ENCODE measurements at regions not wholly inside any gene's neighbourhood (a gene's known extent, or its start where the extent isn't known, plus 50 kb on each side); places are given as distances from the start of the nearest gene placed in this dataset.

DNA sequence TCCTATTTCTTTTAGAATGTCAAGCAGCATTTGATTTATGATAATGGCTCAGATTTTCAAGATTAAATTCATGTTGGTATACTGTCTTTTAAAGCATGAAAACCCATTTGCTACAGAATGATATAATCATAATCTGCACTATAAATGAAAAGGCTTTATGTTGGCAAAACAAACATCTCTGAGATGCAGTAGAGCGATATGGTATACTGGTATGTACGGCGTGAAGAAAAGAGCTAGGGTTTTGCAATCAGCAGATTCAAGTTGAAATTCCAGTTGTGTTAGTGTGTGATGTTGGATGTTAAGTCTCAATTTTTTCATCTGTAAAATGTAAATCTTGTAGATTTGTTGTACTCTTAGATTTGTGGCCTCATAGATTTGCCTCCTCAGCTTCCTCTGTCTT is 53.2 kb upstream of the DYRK2 start:
- H3K27ac ChIP-seq (ENCODE audit: low read depth in 1 of 2, low read length in 2 of 2): no peak overlapping the region
- H3K9me3 ChIP-seq (ENCODE audit: control insufficient read depth in 4 of 4, low read length in 3 of 4): no peaks in the 10 kb centered on the region
- H3K36me3 ChIP-seq (ENCODE audit: control insufficient read depth in 4 of 4, insufficient read depth in 3 of 4, low read depth in 1 of 4, low read length in 3 of 4): no peaks in the 10 kb centered on the region
- no peak for DNase-seq (ENCODE audit: low spot score)
- WGBS: 80% methylated on average over 3 of the region's 3 CpGs
- H3K27me3 ChIP-seq (ENCODE audit: control insufficient read depth in 4 of 4, insufficient read depth in 4 of 4, low read length in 3 of 4): no peaks in the 10 kb centered on the region
- H3K4me3 ChIP-seq (ENCODE audit: low read depth in 1 of 3, low read length in 3 of 3): no peak overlapping the region
- no peak overlapping the region for H3K9ac ChIP-seq (ENCODE audit: low read depth in 1 of 2, low read length in 2 of 2)
- peaks cover 0 to 4% (median 0%) of the 10 kb centered on the region in 4 donors for H3K4me1 ChIP-seq (ENCODE audit: control insufficient read depth in 4 of 4, insufficient read depth in 4 of 4, low read length in 3 of 4)
- TF ChIP-seq, protein P1, sequence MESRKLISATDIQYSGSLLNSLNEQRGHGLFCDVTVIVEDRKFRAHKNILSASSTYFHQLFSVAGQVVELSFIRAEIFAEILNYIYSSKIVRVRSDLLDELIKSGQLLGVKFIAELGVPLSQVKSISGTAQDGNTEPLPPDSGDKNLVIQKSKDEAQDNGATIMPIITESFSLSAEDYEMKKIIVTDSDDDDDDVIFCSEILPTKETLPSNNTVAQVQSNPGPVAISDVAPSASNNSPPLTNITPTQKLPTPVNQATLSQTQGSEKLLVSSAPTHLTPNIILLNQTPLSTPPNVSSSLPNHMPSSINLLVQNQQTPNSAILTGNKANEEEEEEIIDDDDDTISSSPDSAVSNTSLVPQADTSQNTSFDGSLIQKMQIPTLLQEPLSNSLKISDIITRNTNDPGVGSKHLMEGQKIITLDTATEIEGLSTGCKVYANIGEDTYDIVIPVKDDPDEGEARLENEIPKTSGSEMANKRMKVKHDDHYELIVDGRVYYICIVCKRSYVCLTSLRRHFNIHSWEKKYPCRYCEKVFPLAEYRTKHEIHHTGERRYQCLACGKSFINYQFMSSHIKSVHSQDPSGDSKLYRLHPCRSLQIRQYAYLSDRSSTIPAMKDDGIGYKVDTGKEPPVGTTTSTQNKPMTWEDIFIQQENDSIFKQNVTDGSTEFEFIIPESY (IDR thresholded peaks at IDR 0.05): no peak
- TF ChIP-seq SP1 (IDR thresholded peaks at IDR 0.05): no peak
- TF ChIP-seq RXRA (IDR thresholded peaks at IDR 0.05): no peak
- no peak for TF ChIP-seq EGR1 (IDR thresholded peaks at IDR 0.05; ENCODE audit: low read depth in 2 of 2)
- TF ChIP-seq, protein P2, sequence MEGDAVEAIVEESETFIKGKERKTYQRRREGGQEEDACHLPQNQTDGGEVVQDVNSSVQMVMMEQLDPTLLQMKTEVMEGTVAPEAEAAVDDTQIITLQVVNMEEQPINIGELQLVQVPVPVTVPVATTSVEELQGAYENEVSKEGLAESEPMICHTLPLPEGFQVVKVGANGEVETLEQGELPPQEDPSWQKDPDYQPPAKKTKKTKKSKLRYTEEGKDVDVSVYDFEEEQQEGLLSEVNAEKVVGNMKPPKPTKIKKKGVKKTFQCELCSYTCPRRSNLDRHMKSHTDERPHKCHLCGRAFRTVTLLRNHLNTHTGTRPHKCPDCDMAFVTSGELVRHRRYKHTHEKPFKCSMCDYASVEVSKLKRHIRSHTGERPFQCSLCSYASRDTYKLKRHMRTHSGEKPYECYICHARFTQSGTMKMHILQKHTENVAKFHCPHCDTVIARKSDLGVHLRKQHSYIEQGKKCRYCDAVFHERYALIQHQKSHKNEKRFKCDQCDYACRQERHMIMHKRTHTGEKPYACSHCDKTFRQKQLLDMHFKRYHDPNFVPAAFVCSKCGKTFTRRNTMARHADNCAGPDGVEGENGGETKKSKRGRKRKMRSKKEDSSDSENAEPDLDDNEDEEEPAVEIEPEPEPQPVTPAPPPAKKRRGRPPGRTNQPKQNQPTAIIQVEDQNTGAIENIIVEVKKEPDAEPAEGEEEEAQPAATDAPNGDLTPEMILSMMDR (IDR thresholded peaks at IDR 0.05; ENCODE audit: low read depth, low read length, missing input control): no peak
- TF ChIP-seq GABPA (IDR thresholded peaks at IDR 0.05 in 1 of 2, conservative IDR thresholded peaks at IDR 0.05 in 1 of 2): no peak
- no peak for TF ChIP-seq NR2F2 (IDR thresholded peaks at IDR 0.05)
- TF ChIP-seq RAD21 (IDR thresholded peaks at IDR 0.05): no peak
- no peak for TF ChIP-seq JUND (IDR thresholded peaks at IDR 0.05)
- TF ChIP-seq HNF4A (conservative IDR thresholded peaks at IDR 0.05): no peak
- TF ChIP-seq, protein P3, sequence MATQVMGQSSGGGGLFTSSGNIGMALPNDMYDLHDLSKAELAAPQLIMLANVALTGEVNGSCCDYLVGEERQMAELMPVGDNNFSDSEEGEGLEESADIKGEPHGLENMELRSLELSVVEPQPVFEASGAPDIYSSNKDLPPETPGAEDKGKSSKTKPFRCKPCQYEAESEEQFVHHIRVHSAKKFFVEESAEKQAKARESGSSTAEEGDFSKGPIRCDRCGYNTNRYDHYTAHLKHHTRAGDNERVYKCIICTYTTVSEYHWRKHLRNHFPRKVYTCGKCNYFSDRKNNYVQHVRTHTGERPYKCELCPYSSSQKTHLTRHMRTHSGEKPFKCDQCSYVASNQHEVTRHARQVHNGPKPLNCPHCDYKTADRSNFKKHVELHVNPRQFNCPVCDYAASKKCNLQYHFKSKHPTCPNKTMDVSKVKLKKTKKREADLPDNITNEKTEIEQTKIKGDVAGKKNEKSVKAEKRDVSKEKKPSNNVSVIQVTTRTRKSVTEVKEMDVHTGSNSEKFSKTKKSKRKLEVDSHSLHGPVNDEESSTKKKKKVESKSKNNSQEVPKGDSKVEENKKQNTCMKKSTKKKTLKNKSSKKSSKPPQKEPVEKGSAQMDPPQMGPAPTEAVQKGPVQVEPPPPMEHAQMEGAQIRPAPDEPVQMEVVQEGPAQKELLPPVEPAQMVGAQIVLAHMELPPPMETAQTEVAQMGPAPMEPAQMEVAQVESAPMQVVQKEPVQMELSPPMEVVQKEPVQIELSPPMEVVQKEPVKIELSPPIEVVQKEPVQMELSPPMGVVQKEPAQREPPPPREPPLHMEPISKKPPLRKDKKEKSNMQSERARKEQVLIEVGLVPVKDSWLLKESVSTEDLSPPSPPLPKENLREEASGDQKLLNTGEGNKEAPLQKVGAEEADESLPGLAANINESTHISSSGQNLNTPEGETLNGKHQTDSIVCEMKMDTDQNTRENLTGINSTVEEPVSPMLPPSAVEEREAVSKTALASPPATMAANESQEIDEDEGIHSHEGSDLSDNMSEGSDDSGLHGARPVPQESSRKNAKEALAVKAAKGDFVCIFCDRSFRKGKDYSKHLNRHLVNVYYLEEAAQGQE (IDR thresholded peaks at IDR 0.05): no peak
- TF ChIP-seq TAF1 (conservative IDR thresholded peaks at IDR 0.05): no peak
- no peak for TF ChIP-seq FOXA1 (IDR thresholded peaks at IDR 0.05)
- no peak for TF ChIP-seq YY1 (IDR thresholded peaks at IDR 0.05)
- TF ChIP-seq, protein P4, sequence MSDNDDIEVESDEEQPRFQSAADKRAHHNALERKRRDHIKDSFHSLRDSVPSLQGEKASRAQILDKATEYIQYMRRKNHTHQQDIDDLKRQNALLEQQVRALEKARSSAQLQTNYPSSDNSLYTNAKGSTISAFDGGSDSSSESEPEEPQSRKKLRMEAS (IDR thresholded peaks at IDR 0.05): no peak
- TF ChIP-seq, protein P5, sequence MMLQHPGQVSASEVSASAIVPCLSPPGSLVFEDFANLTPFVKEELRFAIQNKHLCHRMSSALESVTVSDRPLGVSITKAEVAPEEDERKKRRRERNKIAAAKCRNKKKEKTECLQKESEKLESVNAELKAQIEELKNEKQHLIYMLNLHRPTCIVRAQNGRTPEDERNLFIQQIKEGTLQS (IDR thresholded peaks at IDR 0.05): no peak
- no peak for TF ChIP-seq FOXA2 (IDR thresholded peaks at IDR 0.05)

DNA sequence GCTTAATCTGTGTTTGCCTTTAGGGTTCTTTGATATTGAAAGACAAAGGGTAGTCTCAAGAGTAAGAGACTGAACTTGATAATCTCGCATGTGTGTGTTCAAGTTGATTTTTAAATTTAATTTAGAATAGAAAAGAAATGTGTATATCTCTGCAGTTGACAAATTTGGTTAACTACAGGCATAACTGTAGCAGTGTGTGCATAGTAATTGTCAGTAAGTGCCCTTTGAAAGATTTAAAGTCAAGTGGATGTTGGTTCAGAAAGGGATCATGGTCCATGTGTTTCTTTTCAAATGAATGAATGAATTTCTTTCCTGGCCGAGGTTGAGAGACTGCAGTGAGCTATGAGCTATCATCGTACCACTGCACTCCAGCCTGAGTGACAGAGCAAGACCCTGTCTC is 49.9 kb upstream of the DYRK2 start:
- no peaks in the 10 kb centered on the region for H3K36me3 ChIP-seq (ENCODE audit: control insufficient read depth in 4 of 4, insufficient read depth in 3 of 4, low read depth in 1 of 4, low read length in 3 of 4)
- H3K27me3 ChIP-seq (ENCODE audit: control insufficient read depth in 4 of 4, insufficient read depth in 4 of 4, low read length in 3 of 4): peaks cover 0 to 3% (median 0%) of the 10 kb centered on the region in 4 donors
- H3K4me3 ChIP-seq (ENCODE audit: low read depth in 1 of 3, low read length in 3 of 3): no peak overlapping the region
- H3K9ac ChIP-seq (ENCODE audit: low read depth in 1 of 2, low read length in 2 of 2): no peak overlapping the region
- H3K9me3 ChIP-seq (ENCODE audit: control insufficient read depth in 4 of 4, low read length in 3 of 4): no peaks in the 10 kb centered on the region
- no peaks in the 10 kb centered on the region for H3K4me1 ChIP-seq (ENCODE audit: control insufficient read depth in 4 of 4, insufficient read depth in 4 of 4, low read length in 3 of 4)
- no peak overlapping the region for H3K27ac ChIP-seq (ENCODE audit: low read depth in 1 of 2, low read length in 2 of 2)
- WGBS: 89% methylated on average over 3 of the region's 3 CpGs
- no peak for DNase-seq (ENCODE audit: low spot score)
- TF ChIP-seq JUND (IDR thresholded peaks at IDR 0.05) (no peak), FOXA1 (IDR thresholded peaks at IDR 0.05) (no peak), GABPA (IDR thresholded peaks at IDR 0.05 in 1 of 2, conservative IDR thresholded peaks at IDR 0.05 in 1 of 2) (no peak), YY1 (IDR thresholded peaks at IDR 0.05) (no peak), EGR1 (IDR thresholded peaks at IDR 0.05; ENCODE audit: low read depth in 2 of 2) (no peak)
- TF ChIP-seq, protein P4 (IDR thresholded peaks at IDR 0.05): no peak
- TF ChIP-seq, protein P3 (IDR thresholded peaks at IDR 0.05): no peak
- TF ChIP-seq, protein P5 (IDR thresholded peaks at IDR 0.05): no peak
- TF ChIP-seq, protein P2 (IDR thresholded peaks at IDR 0.05; ENCODE audit: low read depth, low read length, missing input control): no peak
